ENCODE measurements at regions not wholly inside any gene's neighbourhood (a gene's known extent, or its start where the extent isn't known, plus 50 kb on each side); places are given as distances from the start of the nearest gene placed in this dataset.
"Not testable (repeated sequence)": the region's sequence is repeated elsewhere in the genome, so short reads cannot be mapped to it uniquely, and the experiment has no call there.

DNA sequence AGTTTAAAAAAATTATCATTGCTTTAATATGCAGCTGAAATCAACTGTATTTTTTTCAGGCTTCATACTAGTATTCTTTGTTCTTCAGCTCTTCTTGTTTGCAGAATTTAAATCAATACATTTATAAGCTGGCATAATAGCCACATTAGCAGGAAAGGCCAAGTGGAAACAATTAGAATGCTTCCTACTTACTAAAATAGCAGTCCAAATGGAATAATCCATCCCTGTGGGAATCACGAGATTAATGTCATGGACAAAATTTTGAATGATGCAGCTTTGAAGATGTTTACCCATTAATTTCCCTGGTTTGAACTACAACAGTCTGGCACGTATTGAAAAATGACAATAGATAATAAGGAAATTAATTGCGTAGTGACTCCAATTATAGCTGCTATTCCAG is 2650.8 kb downstream of the PCDH9 start:
- TF ChIP-seq POLR2A (IDR thresholded peaks at IDR 0.05; ENCODE audit: low read length) (no peak), GATA1 (IDR thresholded peaks at IDR 0.05; ENCODE audit: low read depth, low read length) (no peak)
- no peak for DNase-seq

DNA sequence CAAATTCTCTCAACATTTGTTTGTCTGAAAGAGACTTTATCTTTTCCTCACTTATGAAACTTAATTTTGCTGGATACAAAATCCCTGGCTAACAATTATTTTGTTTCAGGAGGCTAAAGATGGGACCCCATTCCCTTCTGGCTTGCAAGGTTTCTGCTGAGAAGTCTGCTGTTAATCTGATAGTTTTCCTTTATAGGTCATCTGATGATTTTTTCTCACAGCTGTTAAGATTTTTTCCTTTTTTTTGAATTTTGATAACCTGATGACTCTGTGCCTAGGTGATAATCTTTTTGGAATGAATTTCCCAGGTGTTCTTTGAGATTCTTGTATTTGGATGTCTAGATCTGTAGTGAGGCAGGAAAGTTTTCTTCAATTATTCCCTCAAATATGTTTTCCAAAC is 2661.4 kb downstream of the PCDH9 start:
- no peak for DNase-seq
- TF ChIP-seq POLR2A (IDR thresholded peaks at IDR 0.05; ENCODE audit: low read length) (no peak), GATA1 (IDR thresholded peaks at IDR 0.05; ENCODE audit: low read depth, low read length) (no peak)

DNA sequence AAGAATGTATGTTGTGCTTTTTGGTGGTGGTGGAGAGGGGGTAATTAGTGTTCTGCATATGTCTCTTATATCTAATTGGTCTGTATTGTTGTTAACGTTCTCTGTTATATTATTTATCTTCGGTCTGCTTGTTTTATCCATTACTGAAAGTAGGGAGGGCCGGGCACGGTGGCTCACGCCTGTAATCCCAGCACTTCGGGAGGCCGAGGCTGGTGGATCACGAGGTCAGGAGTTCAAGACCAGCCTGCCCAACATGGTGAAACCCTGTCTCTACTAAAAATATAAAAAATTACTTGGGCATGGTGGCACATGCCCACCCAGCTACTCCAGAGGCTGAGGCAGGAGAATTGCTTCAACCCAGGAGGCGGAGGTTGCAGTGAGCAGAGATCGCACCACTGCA is 2672.1 kb downstream of the PCDH9 start:
- not testable (repeated sequence) for DNase-seq

DNA sequence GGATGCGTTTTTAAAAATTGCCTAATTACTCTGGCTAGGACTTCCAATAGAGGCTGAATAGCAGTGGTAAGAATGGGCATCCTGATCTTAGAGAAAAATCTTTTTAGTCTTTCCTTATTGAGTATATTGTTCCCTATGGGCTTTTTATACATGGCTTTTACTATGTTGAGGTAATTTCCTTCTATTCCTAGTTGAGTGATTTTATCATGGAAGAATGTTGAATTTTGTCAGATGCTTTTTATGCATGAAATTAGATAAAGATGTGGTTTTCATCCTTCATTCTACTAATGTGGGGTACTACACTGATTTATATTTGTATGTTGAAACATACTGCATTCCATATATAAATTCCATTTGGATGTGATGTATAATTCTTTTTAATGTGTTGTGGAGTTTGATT is 2673.8 kb downstream of the PCDH9 start:
- no peak for TF ChIP-seq GATA1 (IDR thresholded peaks at IDR 0.05; ENCODE audit: low read depth, low read length)
- TF ChIP-seq POLR2A (IDR thresholded peaks at IDR 0.05; ENCODE audit: low read length) = no peak
- DNase-seq = no peak

DNA sequence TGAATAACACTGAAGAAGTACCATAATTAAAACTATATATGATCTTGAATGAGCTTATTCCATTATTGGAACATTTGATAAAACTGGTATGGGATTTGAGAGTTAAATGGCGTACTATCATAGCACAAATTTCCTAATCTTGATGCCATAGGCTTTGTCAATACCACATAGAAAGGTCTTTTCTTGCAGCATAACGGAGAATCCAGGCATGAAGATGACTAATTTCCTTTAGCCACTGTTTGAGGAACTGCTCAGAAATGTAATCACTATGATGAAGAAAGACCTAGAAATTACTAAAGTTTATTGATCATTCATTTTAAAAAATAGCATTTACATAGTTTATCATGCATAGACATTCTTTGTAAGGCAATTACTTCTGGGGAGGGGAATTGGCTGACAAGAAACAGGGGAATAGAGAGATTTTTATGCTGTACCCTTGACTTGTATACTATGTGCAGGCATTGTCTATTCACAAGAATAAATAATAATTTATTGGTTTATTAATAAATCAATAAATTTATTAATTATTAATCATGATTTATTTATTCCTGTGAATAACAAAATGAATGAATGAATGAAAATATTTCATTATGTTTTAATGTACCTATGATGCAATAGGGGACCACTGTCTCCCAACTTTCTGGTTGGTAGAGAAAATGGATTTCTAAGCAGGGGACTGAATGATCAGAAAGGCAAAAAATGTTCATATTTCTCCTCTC is 2676.6 kb downstream of the PCDH9 start:
- no peak for DNase-seq
- no peak for TF ChIP-seq POLR2A (IDR thresholded peaks at IDR 0.05; ENCODE audit: low read length)
- no peak for TF ChIP-seq GATA1 (IDR thresholded peaks at IDR 0.05; ENCODE audit: low read depth, low read length)

DNA sequence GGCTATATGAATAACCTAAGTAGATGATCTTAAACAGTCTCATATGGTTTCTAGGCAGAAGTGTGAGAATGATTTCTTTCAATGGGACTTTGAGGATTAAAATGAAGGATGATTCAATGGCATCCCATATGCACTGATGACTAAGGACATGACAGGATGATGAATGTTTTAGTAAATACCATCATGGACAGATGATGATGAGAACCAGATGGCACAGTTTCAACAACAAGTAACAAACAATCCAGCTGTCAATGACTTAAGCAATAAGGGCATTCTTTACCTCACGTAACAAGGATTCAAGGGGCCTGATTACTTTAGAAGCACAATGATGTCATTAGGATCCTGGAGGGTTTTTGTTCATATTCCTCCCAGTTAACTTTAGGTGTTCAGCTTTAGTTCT is 2678.4 kb downstream of the PCDH9 start:
- DNase-seq = no peak
- no peak for TF ChIP-seq GATA1 (IDR thresholded peaks at IDR 0.05; ENCODE audit: low read depth, low read length)
- no peak for TF ChIP-seq POLR2A (IDR thresholded peaks at IDR 0.05; ENCODE audit: low read length)

DNA sequence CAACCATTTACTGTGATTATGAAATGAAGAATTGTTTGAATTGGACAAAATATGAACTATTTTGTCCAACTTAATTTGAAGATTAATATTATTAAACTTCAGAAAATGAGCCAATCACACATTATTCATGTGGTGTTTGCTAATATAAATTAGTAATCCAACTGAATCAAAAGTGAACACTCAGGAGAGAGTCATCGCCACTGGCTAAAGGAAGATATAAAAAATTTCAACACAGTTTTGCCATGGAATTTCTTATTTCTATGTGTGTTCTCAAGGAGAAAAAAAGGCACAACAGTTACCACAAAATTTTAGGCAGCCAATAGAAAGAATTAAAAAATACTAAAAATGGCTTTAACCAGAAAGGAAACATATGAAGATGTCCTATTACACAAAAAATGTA is 2683.8 kb downstream of the PCDH9 start:
- TF ChIP-seq POLR2A (IDR thresholded peaks at IDR 0.05; ENCODE audit: low read length) = no peak
- no peak for TF ChIP-seq GATA1 (IDR thresholded peaks at IDR 0.05; ENCODE audit: low read depth, low read length)
- DNase-seq = no peak

DNA sequence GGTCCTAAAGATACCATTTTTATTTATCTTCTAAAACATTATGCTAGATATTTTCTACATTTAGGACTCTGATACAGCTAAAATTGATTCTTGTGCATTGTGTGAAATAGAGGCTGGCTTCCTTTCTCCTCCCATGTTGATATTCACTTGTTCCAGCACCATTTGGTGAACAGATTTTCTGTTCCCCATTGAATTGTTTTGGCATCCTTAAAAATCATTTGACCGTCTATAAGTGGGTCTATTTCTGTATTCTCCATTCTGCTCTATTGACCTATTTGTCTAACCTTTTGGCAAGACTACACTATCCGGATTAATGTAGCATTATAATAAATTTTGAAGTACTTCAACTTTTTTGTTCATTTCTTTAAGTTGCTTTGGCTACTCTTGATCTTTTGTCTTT is 2689.2 kb downstream of the PCDH9 start:
- DNase-seq = no peak
- TF ChIP-seq POLR2A (IDR thresholded peaks at IDR 0.05; ENCODE audit: low read length) (no peak), GATA1 (IDR thresholded peaks at IDR 0.05; ENCODE audit: low read depth, low read length) (no peak)

DNA sequence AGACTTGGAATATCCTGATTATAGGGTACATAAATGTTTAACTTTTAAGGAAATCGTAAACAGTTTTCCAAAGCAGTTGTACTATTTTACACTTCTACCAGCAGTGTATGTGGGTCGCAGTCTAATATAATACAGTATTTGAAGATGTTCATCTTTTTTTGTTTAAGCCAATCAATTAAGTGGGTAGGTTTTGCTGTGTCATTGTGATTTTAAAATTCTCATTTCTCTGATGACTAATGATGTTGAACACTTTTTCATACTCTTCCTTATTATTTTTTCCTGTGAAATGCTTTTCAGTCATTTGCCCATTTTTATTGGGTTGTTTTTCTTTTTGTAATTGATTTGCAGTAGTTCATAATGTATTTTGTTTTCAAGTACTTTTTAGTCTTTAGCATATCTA is 2689.7 kb downstream of the PCDH9 start:
- TF ChIP-seq GATA1 (IDR thresholded peaks at IDR 0.05; ENCODE audit: low read depth, low read length) = no peak
- TF ChIP-seq POLR2A (IDR thresholded peaks at IDR 0.05; ENCODE audit: low read length) = no peak
- no peak for DNase-seq

DNA sequence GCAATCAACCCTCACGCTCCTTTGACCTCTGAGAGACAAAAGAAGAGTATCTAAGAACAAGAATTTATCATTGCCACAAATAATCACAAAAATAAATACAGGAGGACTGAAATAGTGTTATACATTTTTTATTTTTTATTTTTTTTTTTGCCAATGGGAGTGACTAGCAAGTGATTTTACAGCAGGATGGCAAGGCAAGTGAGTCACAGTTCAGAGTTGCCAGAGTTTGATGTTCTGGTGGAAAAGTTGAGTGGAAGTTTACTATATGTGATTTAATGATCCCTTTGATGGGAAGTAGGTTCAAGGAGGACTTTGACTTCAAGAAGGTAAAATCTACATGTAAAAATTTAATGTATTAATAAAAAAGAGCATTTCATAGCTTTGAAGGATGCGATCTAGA is 2691.4 kb downstream of the PCDH9 start:
- TF ChIP-seq POLR2A (IDR thresholded peaks at IDR 0.05; ENCODE audit: low read length) = no peak
- no peak for DNase-seq

DNA sequence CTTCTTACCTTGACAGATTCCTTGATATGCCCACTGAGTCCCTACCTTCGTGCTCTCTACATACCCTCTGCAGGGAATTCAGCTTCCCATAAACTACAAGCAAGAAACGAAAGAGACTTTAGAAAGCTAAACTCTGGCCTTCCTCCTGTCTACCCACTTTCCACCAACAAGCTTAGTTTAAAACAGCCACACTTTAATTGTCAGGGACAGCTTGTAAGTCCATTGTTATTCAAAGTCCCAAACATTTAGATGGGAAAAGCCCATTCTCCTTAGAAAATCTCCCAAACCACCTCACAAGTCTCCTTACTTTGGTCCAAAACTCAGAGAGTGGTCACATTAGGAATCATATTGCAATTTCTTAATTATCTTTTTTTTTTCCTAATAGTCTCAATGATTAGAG is 2695.8 kb downstream of the PCDH9 start:
- DNase-seq = no peak
- TF ChIP-seq GATA1 (IDR thresholded peaks at IDR 0.05; ENCODE audit: low read depth, low read length) (no peak), POLR2A (IDR thresholded peaks at IDR 0.05; ENCODE audit: low read length) (no peak)

DNA sequence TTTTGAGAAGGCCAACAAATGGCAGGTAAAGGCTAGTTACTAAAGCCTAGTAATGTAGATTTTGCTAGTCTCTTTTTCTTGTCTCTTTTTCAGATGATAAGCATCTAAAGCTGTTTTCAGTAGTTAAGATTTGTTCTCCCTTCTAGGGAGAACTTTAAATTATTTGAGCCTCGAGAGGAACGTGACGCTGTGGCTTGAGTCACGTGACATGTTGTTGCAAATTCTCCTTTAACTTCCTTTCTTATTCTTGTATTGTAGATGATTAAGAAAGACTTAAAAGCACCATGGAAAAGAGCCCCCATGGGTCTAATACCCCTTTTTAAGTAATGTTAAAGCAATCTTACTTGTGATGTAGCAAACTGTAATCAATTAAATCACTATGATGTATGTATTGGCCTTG is 2698.7 kb downstream of the PCDH9 start:
- TF ChIP-seq GATA1 (IDR thresholded peaks at IDR 0.05; ENCODE audit: low read depth, low read length) (no peak), POLR2A (IDR thresholded peaks at IDR 0.05; ENCODE audit: low read length) (no peak)
- no peak for DNase-seq

DNA sequence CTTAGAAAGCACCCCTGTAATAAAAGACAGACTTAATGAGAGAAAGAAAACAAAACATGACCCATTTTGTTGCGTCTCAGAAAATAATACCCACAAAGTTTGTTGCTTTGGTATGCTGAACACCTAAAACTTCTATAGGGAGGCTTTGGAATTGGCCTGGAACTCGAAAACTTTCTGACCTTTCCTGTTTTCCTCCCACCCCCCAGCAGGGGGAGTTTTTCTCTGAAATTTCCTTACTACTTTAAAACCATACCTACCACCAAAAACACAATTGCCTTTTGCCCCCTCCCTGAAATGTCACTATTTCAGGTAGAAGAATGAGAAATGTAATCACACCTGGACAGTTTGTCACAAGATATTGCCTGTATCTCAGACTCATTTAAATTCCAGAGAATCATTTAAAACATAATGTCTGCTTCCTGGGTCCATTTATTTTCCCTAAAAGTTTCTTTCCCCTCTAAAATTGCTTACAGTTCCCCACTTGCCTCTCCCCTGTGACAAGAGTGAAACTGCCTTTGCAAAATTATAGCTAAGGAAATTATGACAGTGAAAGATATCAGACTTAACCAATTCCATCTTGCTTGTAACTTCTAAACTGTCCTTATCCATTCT is 2700.2 kb downstream of the PCDH9 start:
- peak; percentile 0 to 19 for DNase-seq
- TF ChIP-seq POLR2A (IDR thresholded peaks at IDR 0.05; ENCODE audit: low read length) (no peak), GATA1 (IDR thresholded peaks at IDR 0.05; ENCODE audit: low read depth, low read length) (no peak)

DNA sequence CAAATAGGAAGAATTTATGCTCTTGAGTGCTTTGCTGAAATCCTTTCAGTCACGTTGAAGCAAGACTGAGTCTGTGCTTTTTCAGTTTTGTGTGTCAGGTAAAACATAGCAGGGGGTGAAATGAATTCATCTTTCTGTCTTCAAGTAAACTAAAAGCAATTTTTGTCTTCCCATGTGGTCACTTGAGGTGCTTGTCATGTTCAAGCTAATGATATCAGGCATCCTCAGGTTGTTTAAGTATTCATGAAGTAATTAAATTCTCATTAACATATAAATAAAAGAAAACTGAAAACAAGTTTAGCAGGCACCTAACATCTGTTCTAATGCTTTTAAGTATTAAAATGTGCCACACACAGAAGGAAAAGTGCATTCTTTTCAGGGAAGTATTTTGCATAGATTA is 2701.3 kb downstream of the PCDH9 start:
- DNase-seq = no peak
- no peak for TF ChIP-seq POLR2A (IDR thresholded peaks at IDR 0.05; ENCODE audit: low read length)
- no peak for TF ChIP-seq GATA1 (IDR thresholded peaks at IDR 0.05; ENCODE audit: low read depth, low read length)

DNA sequence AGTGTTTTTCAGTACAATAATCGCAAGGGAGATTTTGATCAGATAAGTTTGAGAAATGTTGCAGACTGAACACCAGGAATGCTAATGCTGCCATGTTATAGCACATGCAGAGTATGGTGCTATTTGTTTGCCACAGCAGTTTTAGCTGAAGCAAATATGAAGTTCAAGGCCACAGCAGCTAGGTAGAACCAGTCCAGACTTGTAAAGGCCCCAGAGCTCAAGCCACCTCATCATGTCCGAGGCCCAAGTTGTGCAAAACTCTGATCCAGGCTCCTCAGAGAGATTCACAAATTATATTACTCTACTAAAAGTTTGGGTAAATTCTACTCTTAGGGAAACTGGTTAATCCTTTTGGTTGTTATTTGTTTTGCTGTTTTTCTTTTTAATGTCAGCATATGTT is 2702.6 kb downstream of the PCDH9 start:
- DNase-seq = no peak
- no peak for TF ChIP-seq POLR2A (IDR thresholded peaks at IDR 0.05; ENCODE audit: low read length)
- TF ChIP-seq GATA1 (IDR thresholded peaks at IDR 0.05; ENCODE audit: low read depth, low read length) = no peak
